ENCODE measurements at regions not wholly inside any gene's neighbourhood (a gene's known extent, or its start where the extent isn't known, plus 50 kb on each side); places are given as distances from the start of the nearest gene placed in this dataset.

DNA sequence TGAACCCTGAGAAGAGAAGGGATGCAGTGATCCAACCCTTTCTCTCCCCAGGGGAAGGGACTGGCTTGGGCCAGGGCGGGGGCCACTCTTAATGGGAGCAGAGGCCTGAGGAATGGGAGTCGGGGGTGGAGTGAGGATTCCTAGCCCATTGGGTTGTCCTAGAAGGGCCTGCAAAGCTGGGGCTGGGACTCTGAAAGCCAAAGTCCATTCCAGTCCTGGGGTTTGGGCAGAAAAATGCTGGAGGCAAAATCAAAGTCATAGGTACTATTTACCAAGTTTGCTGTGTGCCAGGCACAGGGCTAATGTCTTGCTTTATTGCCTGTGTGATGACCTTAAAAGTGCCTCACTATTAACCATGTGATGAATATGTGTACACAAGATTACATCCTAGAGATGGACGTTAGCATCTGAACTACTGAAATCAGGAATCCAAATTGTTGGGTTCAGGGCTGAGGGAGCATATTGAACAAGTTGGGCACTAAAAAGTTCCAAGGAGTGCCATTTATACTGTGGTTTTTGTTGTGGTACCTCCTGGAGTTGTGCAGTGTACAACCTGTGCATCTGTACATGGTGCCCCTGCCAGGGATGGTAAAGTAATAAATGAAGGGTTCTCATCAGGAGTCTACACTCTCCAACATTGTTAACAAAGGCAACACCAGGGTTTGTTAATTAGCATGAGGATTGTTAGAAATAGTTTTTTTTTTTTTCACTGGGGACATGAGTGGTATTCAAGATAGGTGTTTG lies 84.4 kb upstream of the NKD1 start:
- TF ChIP-seq, protein P1, sequence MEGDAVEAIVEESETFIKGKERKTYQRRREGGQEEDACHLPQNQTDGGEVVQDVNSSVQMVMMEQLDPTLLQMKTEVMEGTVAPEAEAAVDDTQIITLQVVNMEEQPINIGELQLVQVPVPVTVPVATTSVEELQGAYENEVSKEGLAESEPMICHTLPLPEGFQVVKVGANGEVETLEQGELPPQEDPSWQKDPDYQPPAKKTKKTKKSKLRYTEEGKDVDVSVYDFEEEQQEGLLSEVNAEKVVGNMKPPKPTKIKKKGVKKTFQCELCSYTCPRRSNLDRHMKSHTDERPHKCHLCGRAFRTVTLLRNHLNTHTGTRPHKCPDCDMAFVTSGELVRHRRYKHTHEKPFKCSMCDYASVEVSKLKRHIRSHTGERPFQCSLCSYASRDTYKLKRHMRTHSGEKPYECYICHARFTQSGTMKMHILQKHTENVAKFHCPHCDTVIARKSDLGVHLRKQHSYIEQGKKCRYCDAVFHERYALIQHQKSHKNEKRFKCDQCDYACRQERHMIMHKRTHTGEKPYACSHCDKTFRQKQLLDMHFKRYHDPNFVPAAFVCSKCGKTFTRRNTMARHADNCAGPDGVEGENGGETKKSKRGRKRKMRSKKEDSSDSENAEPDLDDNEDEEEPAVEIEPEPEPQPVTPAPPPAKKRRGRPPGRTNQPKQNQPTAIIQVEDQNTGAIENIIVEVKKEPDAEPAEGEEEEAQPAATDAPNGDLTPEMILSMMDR (IDR thresholded peaks at IDR 0.05) = no peak
- no peak for TF ChIP-seq EZH2 (IDR thresholded peaks at IDR 0.05; ENCODE audit: borderline replicate concordance, insufficient read depth, low read depth, low read length, poor library complexity, severe bottlenecking)
